ENCODE measurements at regions not wholly inside any gene's neighbourhood (a gene's known extent, or its start where the extent isn't known, plus 50 kb on each side); places are given as distances from the start of the nearest gene placed in this dataset.
A peak's percentile ranks its signal among the peaks of the same experiment; 100 is the strongest.

DNA sequence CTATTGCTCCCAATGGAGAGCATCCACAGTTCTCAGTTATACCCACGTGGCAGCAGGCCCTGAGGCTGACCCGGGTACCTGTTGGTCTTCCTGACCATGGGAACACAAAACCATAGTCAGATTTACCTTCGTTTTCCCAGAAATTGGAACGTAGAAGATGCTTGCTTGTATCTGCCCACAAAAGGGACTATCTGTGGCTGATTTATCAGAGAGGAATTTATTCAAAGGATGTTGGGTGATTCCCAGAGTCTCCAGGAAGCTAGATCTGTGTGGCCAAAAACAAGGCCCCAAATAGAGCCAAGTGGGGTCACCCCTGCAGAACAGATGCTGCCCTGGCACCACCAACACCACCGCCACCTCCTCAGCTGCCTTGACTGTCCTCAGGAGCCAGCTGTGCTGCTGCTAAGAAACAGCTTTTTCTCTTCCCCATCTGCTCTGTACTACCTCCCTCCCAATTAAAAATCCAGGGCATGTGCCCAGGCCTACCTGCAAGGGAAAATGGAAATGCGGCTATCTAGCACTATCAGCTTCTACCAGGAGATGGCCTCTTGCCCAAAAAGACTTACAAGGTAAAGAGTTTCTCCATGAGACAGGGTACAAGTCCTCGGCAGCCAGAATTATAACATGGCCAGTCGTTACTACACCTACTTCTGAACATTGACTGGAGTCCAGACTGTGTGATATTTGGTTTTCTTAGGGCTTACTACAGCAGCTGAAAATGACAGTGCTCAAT, 128.6 kb upstream of the PLEKHG7 start:
- Histone ChIP-seq H3K79me1 (ENCODE audit: low read length) (no peaks in the 10 kb centered on the region), H3K4me3 (ENCODE audit: low read length) (no peak overlapping the region), H3K9ac (ENCODE audit: low read length) (no peak overlapping the region), H3K79me2 (ENCODE audit: control insufficient read depth, insufficient read depth, low read length) (no peaks in the 10 kb centered on the region), H3K27me3 (ENCODE audit: insufficient read depth, low read length, poor library complexity) (no peaks in the 10 kb centered on the region), H4K8ac (ENCODE audit: low read depth, low read length) (no peak overlapping the region), H3K23ac (ENCODE audit: low read length) (no peak overlapping the region), H2BK5ac (ENCODE audit: low read length) (no peak overlapping the region), H2BK15ac (replicated peaks; ENCODE audit: low read depth) (no peak overlapping the region), H2BK120ac (ENCODE audit: low read depth, low read length) (no peak overlapping the region), H4K5ac (ENCODE audit: low read length) (no peak overlapping the region), H3K4me1 (ENCODE audit: control insufficient read depth, low read depth, low read length) (no peaks in the 10 kb centered on the region), H3K4me2 (ENCODE audit: low read length) (no peak overlapping the region), H3K36me3 (ENCODE audit: control insufficient read depth, insufficient read depth, low read length) (no peaks in the 10 kb centered on the region), H3K18ac (ENCODE audit: low read length) (no peak overlapping the region), H3K27ac (ENCODE audit: low read depth, low read length) (no peak overlapping the region), H3K4ac (ENCODE audit: low read depth, low read length) (no peak overlapping the region), H2AK5ac (ENCODE audit: low read length) (no peak overlapping the region), H3K56ac (ENCODE audit: low read length) (no peak overlapping the region)
- WGBS (ENCODE audit: extremely low coverage, insufficient coverage, low lambda C conversion rate), result no CpG with 5 or more reads among the region's 8 CpGs
- peak; percentile 77 for DNase-seq

DNA sequence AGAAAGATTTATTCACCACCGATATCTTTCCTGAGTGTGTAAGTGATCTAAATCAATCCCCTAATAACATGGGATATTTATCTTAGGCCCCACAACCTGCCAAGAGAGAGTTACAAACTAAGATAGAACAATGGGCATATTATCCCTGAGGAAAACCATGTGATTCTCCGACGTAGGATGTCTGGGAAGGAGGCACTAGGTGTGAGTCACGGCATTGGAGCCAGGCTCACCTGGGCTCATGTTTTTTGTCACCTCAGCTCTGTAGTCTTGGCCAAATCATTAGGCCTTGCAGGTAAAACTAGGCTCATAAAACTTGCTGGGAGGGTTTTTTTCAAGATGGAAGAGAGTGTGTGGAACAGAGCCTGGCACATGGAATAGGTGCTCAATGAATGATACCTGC, 129.7 kb upstream of the PLEKHG7 start:
- H3K4ac ChIP-seq (ENCODE audit: low read depth, low read length), result no peak overlapping the region
- no peaks in the 10 kb centered on the region for H3K27me3 ChIP-seq (ENCODE audit: insufficient read depth, low read length, poor library complexity)
- H3K9ac ChIP-seq (ENCODE audit: low read length), result no peak overlapping the region
- no peaks in the 10 kb centered on the region for H3K36me3 ChIP-seq (ENCODE audit: control insufficient read depth, insufficient read depth, low read length)
- no peak overlapping the region for H4K8ac ChIP-seq (ENCODE audit: low read depth, low read length)
- H2BK5ac ChIP-seq (ENCODE audit: low read length), result no peak overlapping the region
- H4K5ac ChIP-seq (ENCODE audit: low read length), result no peak overlapping the region
- H3K79me1 ChIP-seq (ENCODE audit: low read length), result no peaks in the 10 kb centered on the region
- no peak overlapping the region for H3K56ac ChIP-seq (ENCODE audit: low read length)
- H3K23ac ChIP-seq (ENCODE audit: low read length), result no peak overlapping the region
- no peaks in the 10 kb centered on the region for H3K79me2 ChIP-seq (ENCODE audit: control insufficient read depth, insufficient read depth, low read length)
- DNase-seq, result no peak
- no peak overlapping the region for H3K18ac ChIP-seq (ENCODE audit: low read length)
- H3K4me2 ChIP-seq (ENCODE audit: low read length), result no peak overlapping the region
- no CpG with 5 or more reads among the region's 4 CpGs for WGBS (ENCODE audit: extremely low coverage, insufficient coverage, low lambda C conversion rate)
- no peaks in the 10 kb centered on the region for H3K4me1 ChIP-seq (ENCODE audit: control insufficient read depth, low read depth, low read length)
- no peak overlapping the region for H3K4me3 ChIP-seq (ENCODE audit: low read length)
- H2BK15ac ChIP-seq (replicated peaks; ENCODE audit: low read depth), result no peak overlapping the region
- H2BK120ac ChIP-seq (ENCODE audit: low read depth, low read length), result no peak overlapping the region
- no peak overlapping the region for H3K27ac ChIP-seq (ENCODE audit: low read depth, low read length)
- no peak overlapping the region for H2AK5ac ChIP-seq (ENCODE audit: low read length)

DNA sequence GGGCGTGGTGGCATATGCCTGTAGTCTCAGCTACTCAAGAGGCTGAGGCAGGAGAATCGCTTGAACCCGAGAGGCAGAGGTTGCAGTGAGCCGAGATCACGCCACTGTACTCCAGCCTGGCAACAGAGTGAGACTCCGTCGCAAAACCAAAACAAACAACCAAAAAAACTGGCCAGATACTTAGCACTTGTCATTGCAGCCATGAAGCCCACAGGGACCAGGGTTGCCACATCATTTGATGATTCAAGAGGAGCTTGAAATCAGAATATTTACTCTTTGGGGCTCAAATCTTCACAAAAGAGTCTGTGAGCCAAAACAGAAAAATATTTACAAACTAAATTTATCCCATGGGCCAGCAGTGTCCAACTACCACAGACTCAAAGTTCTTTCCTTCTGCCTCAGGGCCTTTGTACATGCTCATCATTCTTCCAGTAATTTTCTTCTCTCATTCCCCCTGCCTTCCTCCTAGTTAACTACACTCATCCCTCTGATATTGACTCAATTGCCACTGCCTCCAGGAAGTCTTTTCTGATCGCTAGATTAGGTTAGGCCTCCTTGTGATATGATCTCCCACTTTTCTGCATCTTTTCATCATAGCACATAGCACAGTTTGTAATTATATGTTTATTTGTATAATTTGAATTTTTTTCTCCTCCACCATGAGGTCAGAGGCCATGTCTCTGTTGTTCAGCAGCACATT, 130.8 kb upstream of the PLEKHG7 start:
- Histone ChIP-seq H3K56ac (ENCODE audit: low read length) (no peak overlapping the region), H3K23ac (ENCODE audit: low read length) (no peak overlapping the region), H3K4me3 (ENCODE audit: low read length) (no peak overlapping the region), H3K27ac (ENCODE audit: low read depth, low read length) (no peak overlapping the region), H3K4me2 (ENCODE audit: low read length) (no peak overlapping the region), H2BK120ac (ENCODE audit: low read depth, low read length) (no peak overlapping the region), H3K36me3 (ENCODE audit: control insufficient read depth, insufficient read depth, low read length) (no peaks in the 10 kb centered on the region), H2AK5ac (ENCODE audit: low read length) (no peak overlapping the region), H3K9ac (ENCODE audit: low read length) (no peak overlapping the region), H4K5ac (ENCODE audit: low read length) (no peak overlapping the region), H4K8ac (ENCODE audit: low read depth, low read length) (no peak overlapping the region), H3K79me1 (ENCODE audit: low read length) (no peaks in the 10 kb centered on the region), H3K27me3 (ENCODE audit: insufficient read depth, low read length, poor library complexity) (no peaks in the 10 kb centered on the region), H2BK15ac (replicated peaks; ENCODE audit: low read depth) (no peak overlapping the region), H3K4ac (ENCODE audit: low read depth, low read length) (no peak overlapping the region), H3K79me2 (ENCODE audit: control insufficient read depth, insufficient read depth, low read length) (no peaks in the 10 kb centered on the region), H3K4me1 (ENCODE audit: control insufficient read depth, low read depth, low read length) (no peaks in the 10 kb centered on the region), H3K18ac (ENCODE audit: low read length) (no peak overlapping the region), H2BK5ac (ENCODE audit: low read length) (no peak overlapping the region)
- no peak for DNase-seq
- WGBS (ENCODE audit: extremely low coverage, insufficient coverage, low lambda C conversion rate), result no CpG with 5 or more reads among the region's 8 CpGs

DNA sequence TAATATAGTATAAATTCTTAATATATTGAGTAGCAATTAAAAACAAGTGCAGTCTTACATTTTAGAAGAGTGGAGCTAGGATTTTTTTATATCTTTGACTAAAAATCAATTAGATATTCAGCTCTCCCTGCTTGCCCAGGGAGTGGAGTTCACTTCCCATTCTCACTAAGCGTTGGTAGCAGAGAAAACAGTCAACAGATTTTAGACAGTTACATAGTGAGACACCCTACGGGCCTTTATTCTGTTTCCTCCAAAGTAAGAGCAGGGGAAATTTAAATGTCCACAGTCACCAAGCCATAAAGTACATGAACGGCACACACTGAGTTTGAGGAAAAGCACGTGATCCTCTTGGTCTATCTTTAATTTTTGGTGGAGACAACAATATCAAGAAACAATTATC, 131.6 kb upstream of the PLEKHG7 start:
- Histone ChIP-seq H2BK15ac (replicated peaks; ENCODE audit: low read depth) (no peak overlapping the region), H3K23ac (ENCODE audit: low read length) (no peak overlapping the region), H3K79me2 (ENCODE audit: control insufficient read depth, insufficient read depth, low read length) (no peaks in the 10 kb centered on the region), H2AK5ac (ENCODE audit: low read length) (no peak overlapping the region), H3K79me1 (ENCODE audit: low read length) (no peaks in the 10 kb centered on the region), H2BK120ac (ENCODE audit: low read depth, low read length) (no peak overlapping the region), H3K9ac (ENCODE audit: low read length) (no peak overlapping the region), H3K4me3 (ENCODE audit: low read length) (no peak overlapping the region), H3K36me3 (ENCODE audit: control insufficient read depth, insufficient read depth, low read length) (no peaks in the 10 kb centered on the region), H2BK5ac (ENCODE audit: low read length) (no peak overlapping the region), H3K4me1 (ENCODE audit: control insufficient read depth, low read depth, low read length) (no peaks in the 10 kb centered on the region), H3K27ac (ENCODE audit: low read depth, low read length) (no peak overlapping the region), H3K4me2 (ENCODE audit: low read length) (no peak overlapping the region), H3K4ac (ENCODE audit: low read depth, low read length) (no peak overlapping the region), H3K18ac (ENCODE audit: low read length) (no peak overlapping the region), H3K27me3 (ENCODE audit: insufficient read depth, low read length, poor library complexity) (no peaks in the 10 kb centered on the region), H4K5ac (ENCODE audit: low read length) (no peak overlapping the region), H3K56ac (ENCODE audit: low read length) (no peak overlapping the region), H4K8ac (ENCODE audit: low read depth, low read length) (no peak overlapping the region)
- WGBS (ENCODE audit: extremely low coverage, insufficient coverage, low lambda C conversion rate), result no CpG with 5 or more reads among the region's 4 CpGs
- no peak for DNase-seq

DNA sequence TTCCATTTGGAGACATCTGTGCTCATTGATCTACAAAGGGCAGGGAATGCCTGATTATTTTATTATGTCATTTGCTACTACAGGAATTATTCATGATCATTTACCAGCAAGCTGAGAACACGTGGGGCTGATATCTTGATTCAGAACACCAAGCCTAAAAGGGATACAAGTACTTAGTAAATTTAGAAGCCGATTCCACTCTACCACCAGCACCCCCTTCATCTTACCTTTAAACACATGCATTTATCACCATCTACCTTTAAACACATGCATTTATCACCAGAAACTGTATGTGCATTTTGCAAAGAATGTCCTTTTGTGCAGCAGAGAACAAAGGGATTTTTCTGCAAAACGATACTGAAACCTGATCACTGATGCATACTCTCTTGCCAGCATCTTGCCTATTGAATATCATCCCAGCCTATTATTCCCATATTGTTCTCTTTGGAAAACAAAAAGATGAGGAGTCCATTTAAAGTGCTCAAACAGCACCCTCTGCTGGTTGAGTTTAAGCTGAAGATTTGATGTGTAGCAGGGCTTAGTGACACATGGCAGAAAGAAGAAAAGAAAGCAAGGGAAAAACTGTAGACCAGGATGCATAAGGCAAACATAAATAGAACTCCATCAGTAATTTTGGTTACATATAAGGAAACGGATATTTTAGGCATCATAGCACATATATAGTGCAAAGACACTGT, 132.6 kb upstream of the PLEKHG7 start:
- Histone ChIP-seq H2BK5ac (ENCODE audit: low read length) (no peak overlapping the region), H3K79me2 (ENCODE audit: control insufficient read depth, insufficient read depth, low read length) (no peaks in the 10 kb centered on the region), H3K27ac (ENCODE audit: low read depth, low read length) (no peak overlapping the region), H3K79me1 (ENCODE audit: low read length) (no peaks in the 10 kb centered on the region), H3K4ac (ENCODE audit: low read depth, low read length) (no peak overlapping the region), H3K9ac (ENCODE audit: low read length) (no peak overlapping the region), H3K36me3 (ENCODE audit: control insufficient read depth, insufficient read depth, low read length) (no peaks in the 10 kb centered on the region), H2BK15ac (replicated peaks; ENCODE audit: low read depth) (no peak overlapping the region), H3K4me1 (ENCODE audit: control insufficient read depth, low read depth, low read length) (no peaks in the 10 kb centered on the region), H3K4me3 (ENCODE audit: low read length) (no peak overlapping the region), H3K4me2 (ENCODE audit: low read length) (no peak overlapping the region), H3K18ac (ENCODE audit: low read length) (no peak overlapping the region), H2AK5ac (ENCODE audit: low read length) (no peak overlapping the region), H3K56ac (ENCODE audit: low read length) (no peak overlapping the region), H2BK120ac (ENCODE audit: low read depth, low read length) (no peak overlapping the region), H3K23ac (ENCODE audit: low read length) (no peak overlapping the region), H4K5ac (ENCODE audit: low read length) (no peak overlapping the region), H4K8ac (ENCODE audit: low read depth, low read length) (no peak overlapping the region), H3K27me3 (ENCODE audit: insufficient read depth, low read length, poor library complexity) (no peaks in the 10 kb centered on the region)
- peak; percentile 78 for DNase-seq
- WGBS (ENCODE audit: extremely low coverage, insufficient coverage, low lambda C conversion rate), result no CpG with 5 or more reads among the region's 4 CpGs
